ENCODE measurements at regions not wholly inside any gene's neighbourhood (a gene's known extent, or its start where the extent isn't known, plus 50 kb on each side); places are given as distances from the start of the nearest gene placed in this dataset.

DNA sequence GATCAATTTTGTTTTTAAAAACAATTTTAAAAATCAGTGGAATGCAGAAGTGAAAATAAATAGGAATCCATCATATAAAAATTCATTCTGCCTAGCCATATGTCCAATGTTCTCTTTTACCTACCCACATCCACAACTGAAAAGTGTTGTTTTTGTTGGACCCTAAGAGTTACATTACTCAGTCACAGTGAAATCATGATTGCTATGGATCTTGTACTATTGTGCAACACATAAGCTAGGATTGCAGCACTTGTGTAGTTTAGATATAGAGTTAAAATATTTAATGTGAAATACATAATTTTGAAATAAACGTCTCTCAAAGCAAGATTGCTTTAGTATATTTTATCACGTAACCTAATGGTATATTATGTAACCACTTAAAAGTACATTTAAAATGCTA, 213.3 kb upstream of the CLEC14A start:
- DNase-seq (ENCODE audit: low spot score): no peak
- TF ChIP-seq, protein P1, sequence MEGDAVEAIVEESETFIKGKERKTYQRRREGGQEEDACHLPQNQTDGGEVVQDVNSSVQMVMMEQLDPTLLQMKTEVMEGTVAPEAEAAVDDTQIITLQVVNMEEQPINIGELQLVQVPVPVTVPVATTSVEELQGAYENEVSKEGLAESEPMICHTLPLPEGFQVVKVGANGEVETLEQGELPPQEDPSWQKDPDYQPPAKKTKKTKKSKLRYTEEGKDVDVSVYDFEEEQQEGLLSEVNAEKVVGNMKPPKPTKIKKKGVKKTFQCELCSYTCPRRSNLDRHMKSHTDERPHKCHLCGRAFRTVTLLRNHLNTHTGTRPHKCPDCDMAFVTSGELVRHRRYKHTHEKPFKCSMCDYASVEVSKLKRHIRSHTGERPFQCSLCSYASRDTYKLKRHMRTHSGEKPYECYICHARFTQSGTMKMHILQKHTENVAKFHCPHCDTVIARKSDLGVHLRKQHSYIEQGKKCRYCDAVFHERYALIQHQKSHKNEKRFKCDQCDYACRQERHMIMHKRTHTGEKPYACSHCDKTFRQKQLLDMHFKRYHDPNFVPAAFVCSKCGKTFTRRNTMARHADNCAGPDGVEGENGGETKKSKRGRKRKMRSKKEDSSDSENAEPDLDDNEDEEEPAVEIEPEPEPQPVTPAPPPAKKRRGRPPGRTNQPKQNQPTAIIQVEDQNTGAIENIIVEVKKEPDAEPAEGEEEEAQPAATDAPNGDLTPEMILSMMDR (IDR thresholded peaks at IDR 0.05; ENCODE audit: extremely low read depth, insufficient read depth, missing control alignments): no peak
- in situ Hi-C loops (cut with MboI; ENCODE audit: low pct_unique_long_range_greater_than_20kb, low sequenced_read_pairs, unreplicated experiment): no loop called here

DNA sequence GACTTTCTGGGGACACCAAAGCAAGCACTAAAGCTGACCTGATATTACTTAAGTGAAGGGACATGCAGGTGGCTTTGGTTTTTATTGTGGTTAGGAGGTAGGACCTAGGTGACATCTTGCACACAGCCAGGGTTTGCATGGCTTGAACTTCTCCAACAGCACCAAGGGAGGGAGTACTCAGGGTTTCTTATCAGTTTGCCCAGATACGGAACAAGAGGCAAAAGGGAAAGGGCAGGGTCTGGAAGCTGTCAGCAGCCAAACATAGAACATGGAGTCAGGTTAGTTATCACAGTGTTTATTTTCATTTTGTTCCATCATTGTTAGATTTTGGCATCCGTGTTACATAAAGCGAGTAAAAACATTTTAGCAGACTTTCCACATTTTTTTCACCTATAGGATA, 186.3 kb upstream of the CLEC14A start:
- DNase-seq (ENCODE audit: low spot score): no peak
- in situ Hi-C loops (cut with MboI; ENCODE audit: low pct_unique_long_range_greater_than_20kb, low sequenced_read_pairs, unreplicated experiment): no loop called here
- TF ChIP-seq, protein P1 (IDR thresholded peaks at IDR 0.05; ENCODE audit: extremely low read depth, insufficient read depth, missing control alignments): no peak

DNA sequence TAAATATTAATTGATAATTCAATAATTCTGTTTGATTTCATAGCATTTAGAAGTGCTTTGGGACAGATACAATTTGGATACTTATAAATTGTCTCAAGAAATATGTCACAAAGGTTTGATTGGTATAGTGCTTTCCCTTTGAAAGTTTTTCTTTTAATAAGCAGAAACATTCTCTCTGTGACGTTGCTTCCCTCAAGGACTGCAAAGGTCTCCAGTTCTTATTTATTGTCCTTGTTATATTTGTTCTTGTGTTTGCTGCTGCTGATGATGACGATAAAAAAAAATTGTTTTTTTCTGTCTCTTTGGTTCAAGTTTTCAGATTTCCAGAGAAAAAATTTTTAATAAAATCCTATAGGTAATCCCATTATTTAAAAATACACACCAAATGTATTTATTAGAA, 176.3 kb upstream of the CLEC14A start:
- no peak for DNase-seq (ENCODE audit: low spot score)
- in situ Hi-C loops (cut with MboI; ENCODE audit: low pct_unique_long_range_greater_than_20kb, low sequenced_read_pairs, unreplicated experiment): no loop called here
- TF ChIP-seq, protein P1 (IDR thresholded peaks at IDR 0.05; ENCODE audit: extremely low read depth, insufficient read depth, missing control alignments): no peak

DNA sequence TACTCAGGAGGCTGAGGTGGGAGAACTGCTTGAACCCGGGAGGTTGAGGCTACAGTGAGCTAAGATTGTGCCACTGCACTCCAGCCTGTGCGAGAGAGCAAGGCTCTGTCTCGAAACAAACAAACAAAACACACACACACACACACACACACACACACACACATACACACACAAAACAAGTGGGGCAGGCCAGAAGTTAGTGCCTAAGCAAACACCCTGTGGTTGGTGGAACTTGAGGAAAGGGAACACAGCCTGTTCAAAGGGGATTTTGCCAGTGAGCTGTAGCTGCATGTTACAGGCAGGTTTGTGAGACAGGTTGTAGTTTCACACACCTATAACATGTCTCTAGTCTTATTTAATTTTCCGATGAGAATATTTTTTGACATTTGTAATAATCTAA, 175.3 kb upstream of the CLEC14A start:
- TF ChIP-seq, protein P1 (IDR thresholded peaks at IDR 0.05; ENCODE audit: extremely low read depth, insufficient read depth, missing control alignments): no peak
- no peak for DNase-seq (ENCODE audit: low spot score)
- in situ Hi-C loops (cut with MboI; ENCODE audit: low pct_unique_long_range_greater_than_20kb, low sequenced_read_pairs, unreplicated experiment): no loop called here

DNA sequence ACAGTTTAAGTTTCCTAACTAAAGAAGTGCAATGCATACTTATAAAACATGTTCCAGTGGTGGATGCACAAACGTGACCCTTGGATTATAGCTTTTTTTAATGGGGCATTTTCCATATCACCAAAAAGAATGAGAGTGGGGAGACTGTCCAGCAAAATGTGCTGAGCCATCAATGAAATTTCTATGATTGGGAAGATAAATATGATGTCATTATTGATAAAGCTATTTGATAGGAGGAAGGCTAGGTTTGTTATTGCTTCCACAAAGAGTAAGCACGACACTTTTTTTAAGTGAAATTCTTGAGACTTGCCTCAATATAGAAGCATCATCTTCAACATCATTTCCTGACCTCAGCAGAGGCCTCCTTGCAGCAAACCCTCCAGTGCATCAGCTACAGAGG, 174.6 kb upstream of the CLEC14A start:
- in situ Hi-C loops (cut with MboI; ENCODE audit: low pct_unique_long_range_greater_than_20kb, low sequenced_read_pairs, unreplicated experiment): no loop called here
- no peak for DNase-seq (ENCODE audit: low spot score)
- TF ChIP-seq, protein P1 (IDR thresholded peaks at IDR 0.05; ENCODE audit: extremely low read depth, insufficient read depth, missing control alignments): no peak

DNA sequence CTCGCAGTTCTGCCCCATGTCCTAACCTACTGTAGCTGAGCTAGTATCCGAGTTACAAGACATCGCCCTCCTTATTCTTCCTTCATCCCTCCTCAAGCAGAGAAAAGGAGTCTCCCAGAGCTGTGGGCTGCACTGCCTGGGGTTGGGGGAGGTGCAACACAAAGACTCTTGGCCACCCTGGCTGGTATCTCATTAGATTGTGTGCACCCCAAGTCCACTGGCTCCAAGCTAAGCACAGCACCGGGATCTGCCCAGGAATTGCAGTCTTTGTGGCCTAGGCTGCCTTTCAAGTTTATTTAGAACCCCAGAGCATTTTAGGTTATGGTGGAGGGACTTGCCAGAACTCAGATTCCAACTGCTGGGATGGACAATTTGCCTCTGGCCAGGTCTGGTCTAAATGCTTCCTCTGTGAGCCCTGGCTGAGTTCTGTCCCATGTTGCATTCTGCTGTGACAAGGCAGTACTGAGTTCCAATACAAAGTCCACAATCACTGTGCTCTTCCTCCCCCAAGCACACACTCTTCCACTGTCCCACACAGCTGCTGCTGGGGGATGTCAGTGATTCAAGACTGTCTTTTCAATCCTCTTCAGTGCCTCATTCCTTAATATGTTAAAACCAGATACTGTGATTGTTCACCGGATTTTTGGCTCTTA, 169.6 kb upstream of the CLEC14A start:
- TF ChIP-seq, protein P1 (IDR thresholded peaks at IDR 0.05; ENCODE audit: extremely low read depth, insufficient read depth, missing control alignments): no peak
- in situ Hi-C loops (cut with MboI; ENCODE audit: low pct_unique_long_range_greater_than_20kb, low sequenced_read_pairs, unreplicated experiment): no loop called here
- DNase-seq (ENCODE audit: low spot score): no peak
